ENCODE measurements at regions not wholly inside any gene's neighbourhood (a gene's known extent, or its start where the extent isn't known, plus 50 kb on each side); places are given as distances from the start of the nearest gene placed in this dataset.

GRCh38 chr1:209368864-209369598 is 214.5 kb upstream of the CAMK1G start:
- Mint-ChIP-seq H3K36me3 (ENCODE audit: low read depth) (no peaks in the 10 kb centered on the region), H3K4me1 (ENCODE audit: low read depth) (no peaks in the 10 kb centered on the region), H3K27ac (no peak overlapping the region), H3K27me3 (peaks cover 3% of the 10 kb centered on the region), H3K9me3 (no peaks in the 10 kb centered on the region), H3K4me3 (no peak overlapping the region)
- POLR2A ChIA-PET: no interaction called here
- TF ChIP-seq CTCF (IDR thresholded peaks at IDR 0.05): no peak
- CTCF ChIA-PET: interaction anchor here (1.2 kb wide), 1 partner anchor 14 kb away, joined by 3 read pairs; no protein-coding TSS in a partner anchor
- intact Hi-C loops (cut with micrococcal nuclease): no loop called here
- ATAC-seq (no peak), DNase-seq (no peak)

- ChIA-PET POLR2A (no interaction called here), CTCF (interaction anchor here (0.8 to 1.6 kb wide), 2 partner anchors 16 to 111 kb away, joined by 3 to 4 read pairs; no protein-coding TSS in a partner anchor)
- Mint-ChIP-seq H3K4me3 (no peak overlapping the region), H3K27me3 (peaks cover 3% of the 10 kb centered on the region), H3K9me3 (no peaks in the 10 kb centered on the region), H3K4me1 (ENCODE audit: low read depth) (no peaks in the 10 kb centered on the region), H3K27ac (no peak overlapping the region), H3K36me3 (ENCODE audit: low read depth) (no peaks in the 10 kb centered on the region)
- no peak for TF ChIP-seq CTCF (IDR thresholded peaks at IDR 0.05)
- DNase-seq (no peak), ATAC-seq (no peak)
- intact Hi-C loops (cut with micrococcal nuclease): no loop called here
Measured at GRCh38 chr1:209370241-209370995, 213.1 kb upstream of the CAMK1G start.

GRCh38 chr1:209375097-209375496 is 208.4 kb upstream of the CAMK1G start:
- DNase-seq (no peak), ATAC-seq (no peak)
- POLR2A ChIA-PET: no interaction called here
- Mint-ChIP-seq H3K27me3 (no peaks in the 10 kb centered on the region), H3K4me1 (ENCODE audit: low read depth) (no peaks in the 10 kb centered on the region), H3K4me3 (no peak overlapping the region), H3K36me3 (ENCODE audit: low read depth) (no peaks in the 10 kb centered on the region), H3K9me3 (no peaks in the 10 kb centered on the region), H3K27ac (no peak overlapping the region)
- TF ChIP-seq CTCF (IDR thresholded peaks at IDR 0.05): no peak
- CTCF ChIA-PET: interaction anchor here (1.2 kb wide), 1 partner anchor 194 kb away, joined by 3 read pairs; no protein-coding TSS in a partner anchor
- intact Hi-C loops (cut with micrococcal nuclease): no loop called here

GRCh38 chr1:209375671-209376365 is 207.7 kb upstream of the CAMK1G start:
- Mint-ChIP-seq H3K9me3 (no peaks in the 10 kb centered on the region), H3K27me3 (no peaks in the 10 kb centered on the region), H3K4me3 (no peak overlapping the region), H3K4me1 (ENCODE audit: low read depth) (no peaks in the 10 kb centered on the region), H3K27ac (no peak overlapping the region), H3K36me3 (ENCODE audit: low read depth) (no peaks in the 10 kb centered on the region)
- intact Hi-C loops (cut with micrococcal nuclease): no loop called here
- CTCF ChIA-PET: interaction anchor here (1.2 kb wide), 1 partner anchor 194 kb away, joined by 3 read pairs; no protein-coding TSS in a partner anchor
- TF ChIP-seq CTCF (IDR thresholded peaks at IDR 0.05): no peak
- ATAC-seq: no peak
- no peak for DNase-seq
- POLR2A ChIA-PET: no interaction called here
